ENCODE measurements at regions not wholly inside any gene's neighbourhood (a gene's known extent, or its start where the extent isn't known, plus 50 kb on each side); places are given as distances from the start of the nearest gene placed in this dataset.

- DNase-seq (ENCODE audit: low spot score, unreplicated experiment), result no peak
- Mint-ChIP-seq H3K27ac (no peak overlapping the region), H3K27me3 (no peaks in the 10 kb centered on the region), H3K36me3 (ENCODE audit: insufficient read depth) (no peaks in the 10 kb centered on the region), H3K4me1 (ENCODE audit: low read depth) (no peaks in the 10 kb centered on the region), H3K9me3 (ENCODE audit: low read depth) (no peaks in the 10 kb centered on the region), H3K4me3 (ENCODE audit: low read depth) (no peak overlapping the region)
- no peak for TF ChIP-seq CTCF (IDR thresholded peaks at IDR 0.05; ENCODE audit: unreplicated experiment)
Observed at GRCh38 chr2:143965493-143966164, 554.3 kb downstream of the ZEB2 start.

- no peak overlapping the region for H3K27ac Mint-ChIP-seq
- no peaks in the 10 kb centered on the region for H3K9me3 Mint-ChIP-seq (ENCODE audit: low read depth)
- no peaks in the 10 kb centered on the region for H3K4me1 Mint-ChIP-seq (ENCODE audit: low read depth)
- no peaks in the 10 kb centered on the region for H3K27me3 Mint-ChIP-seq
- DNase-seq (ENCODE audit: low spot score, unreplicated experiment), result no peak
- TF ChIP-seq CTCF (IDR thresholded peaks at IDR 0.05; ENCODE audit: unreplicated experiment), result no peak
- no peak overlapping the region for H3K4me3 Mint-ChIP-seq (ENCODE audit: low read depth)
- no peaks in the 10 kb centered on the region for H3K36me3 Mint-ChIP-seq (ENCODE audit: insufficient read depth)
Observed at GRCh38 chr2:143964891-143965290, 555.0 kb downstream of the ZEB2 start.

- Mint-ChIP-seq H3K27ac (no peak overlapping the region), H3K27me3 (no peaks in the 10 kb centered on the region), H3K9me3 (ENCODE audit: low read depth) (no peaks in the 10 kb centered on the region), H3K36me3 (ENCODE audit: insufficient read depth) (no peaks in the 10 kb centered on the region), H3K4me3 (ENCODE audit: low read depth) (no peak overlapping the region), H3K4me1 (ENCODE audit: low read depth) (no peaks in the 10 kb centered on the region)
- no peak for DNase-seq (ENCODE audit: low spot score, unreplicated experiment)
- no peak for TF ChIP-seq CTCF (IDR thresholded peaks at IDR 0.05; ENCODE audit: unreplicated experiment)
Observed at GRCh38 chr2:143960177-143960576, 559.7 kb downstream of the ZEB2 start.

GRCh38 chr2:143957321-143957720, 562.6 kb downstream of the ZEB2 start:
- H3K27me3 Mint-ChIP-seq, result no peaks in the 10 kb centered on the region
- TF ChIP-seq CTCF (IDR thresholded peaks at IDR 0.05; ENCODE audit: unreplicated experiment), result no peak
- no peaks in the 10 kb centered on the region for H3K9me3 Mint-ChIP-seq (ENCODE audit: low read depth)
- DNase-seq (ENCODE audit: low spot score, unreplicated experiment), result no peak
- H3K36me3 Mint-ChIP-seq (ENCODE audit: insufficient read depth), result no peaks in the 10 kb centered on the region
- H3K4me3 Mint-ChIP-seq (ENCODE audit: low read depth), result no peak overlapping the region
- H3K27ac Mint-ChIP-seq, result no peak overlapping the region
- H3K4me1 Mint-ChIP-seq (ENCODE audit: low read depth), result peaks cover 2% of the 10 kb centered on the region

GRCh38 chr2:143955401-143956065, 564.4 kb downstream of the ZEB2 start:
- Mint-ChIP-seq H3K4me1 (ENCODE audit: low read depth) (peaks cover 5% of the 10 kb centered on the region), H3K27me3 (no peaks in the 10 kb centered on the region), H3K36me3 (ENCODE audit: insufficient read depth) (no peaks in the 10 kb centered on the region), H3K9me3 (ENCODE audit: low read depth) (no peaks in the 10 kb centered on the region), H3K27ac (no peak overlapping the region), H3K4me3 (ENCODE audit: low read depth) (no peak overlapping the region)
- no peak for DNase-seq (ENCODE audit: low spot score, unreplicated experiment)
- TF ChIP-seq CTCF (IDR thresholded peaks at IDR 0.05; ENCODE audit: unreplicated experiment), result no peak

Measured in progenitor cell of endocrine pancreas (in vitro differentiated cells).